ENCODE measurements at regions not wholly inside any gene's neighbourhood (a gene's known extent, or its start where the extent isn't known, plus 50 kb on each side); places are given as distances from the start of the nearest gene placed in this dataset.

- Histone ChIP-seq H3K27me3 (ENCODE audit: insufficient read depth, low read depth, low read length) (no peaks in the 10 kb centered on the region), H3K4me3 (ENCODE audit: low read length) (peak overlapping the region; percentile 81), H3K4me2 (ENCODE audit: low read length) (peak overlapping the region; percentile 70), H3K9me2 (ENCODE audit: insufficient read depth, low read length) (no peaks in the 10 kb centered on the region), H2AFZ (ENCODE audit: low read depth, low read length) (no peak overlapping the region), H3K9me3 (ENCODE audit: low read length) (no peaks in the 10 kb centered on the region), H3F3A (ENCODE audit: insufficient read depth, low read length, poor library complexity, severe bottlenecking) (no peaks in the 10 kb centered on the region), H3K27ac (ENCODE audit: low read length) (no peak overlapping the region), H3K9ac (ENCODE audit: low read length) (peak overlapping the region; percentile 69), H4K20me1 (ENCODE audit: insufficient read depth) (no peaks in the 10 kb centered on the region), H3K36me3 (ENCODE audit: insufficient read depth, low read length) (no peaks in the 10 kb centered on the region), H3K79me2 (replicated peaks; ENCODE audit: insufficient read depth, low read length) (peaks cover 9% of the 10 kb centered on the region)
- TF ChIP-seq TAF1 (IDR thresholded peaks at IDR 0.05; ENCODE audit: low read depth) (no peak), SMC3 (conservative IDR thresholded peaks at IDR 0.05; ENCODE audit: poor library complexity) (no peak), REST (IDR thresholded peaks at IDR 0.05; ENCODE audit: borderline replicate concordance) (no peak), RAD21 (conservative IDR thresholded peaks at IDR 0.05) (no peak), CTCF (IDR thresholded peaks at IDR 0.05; ENCODE audit: poor library complexity, severe bottlenecking) (no peak), EP300 (conservative IDR thresholded peaks at IDR 0.05; ENCODE audit: poor library complexity, severe bottlenecking) (no peak), MXI1 (conservative IDR thresholded peaks at IDR 0.05; ENCODE audit: poor library complexity, severe bottlenecking) (no peak), EZH2 (IDR thresholded peaks at IDR 0.05; ENCODE audit: borderline replicate concordance, insufficient read depth, low read length, poor library complexity, severe bottlenecking) (no peak), POLR2AphosphoS5 (IDR thresholded peaks at IDR 0.05) (no peak)
These were observed 54.6 kb upstream of the ECE1 start for GRCh38 chr1:21344750-21345443.

GRCh38 chr1:21344098-21344749 is 54.0 kb upstream of the ECE1 start:
- H3F3A ChIP-seq (ENCODE audit: insufficient read depth, low read length, poor library complexity, severe bottlenecking): no peaks in the 10 kb centered on the region
- H3K9me3 ChIP-seq (ENCODE audit: low read length): no peaks in the 10 kb centered on the region
- H3K79me2 ChIP-seq (replicated peaks; ENCODE audit: insufficient read depth, low read length): peaks cover 9% of the 10 kb centered on the region
- H3K36me3 ChIP-seq (ENCODE audit: insufficient read depth, low read length): no peaks in the 10 kb centered on the region
- H3K27ac ChIP-seq (ENCODE audit: low read length): no peak overlapping the region
- peak overlapping the region; percentile 70 for H3K4me2 ChIP-seq (ENCODE audit: low read length)
- TF ChIP-seq CTCF (IDR thresholded peaks at IDR 0.05; ENCODE audit: poor library complexity, severe bottlenecking) (no peak), MXI1 (conservative IDR thresholded peaks at IDR 0.05; ENCODE audit: poor library complexity, severe bottlenecking) (no peak)
- H4K20me1 ChIP-seq (ENCODE audit: insufficient read depth): no peaks in the 10 kb centered on the region
- H3K4me3 ChIP-seq (ENCODE audit: low read length): peak overlapping the region; percentile 81
- H3K9ac ChIP-seq (ENCODE audit: low read length): peak overlapping the region; percentile 69
- H3K9me2 ChIP-seq (ENCODE audit: insufficient read depth, low read length): no peaks in the 10 kb centered on the region
- no peak overlapping the region for H2AFZ ChIP-seq (ENCODE audit: low read depth, low read length)
- H3K27me3 ChIP-seq (ENCODE audit: insufficient read depth, low read depth, low read length): no peaks in the 10 kb centered on the region
